H1 (cell line): ENCODE measurements at regions not wholly inside any gene's neighbourhood (a gene's known extent, or its start where the extent isn't known, plus 50 kb on each side); places are given as distances from the start of the nearest gene placed in this dataset.

Experiments used
- CTCF ChIA-PET: fragments of 300-600 bp; sonication (Branson Sonifier 250); formaldehyde crosslinking; loops from one replicate; lab custom pipeline; 2021; ENCODE audit not compliant: partially characterized antibody; lab: Charles Lee
- POLR2A ChIA-PET: fragments of 300-600 bp; sonication (Branson Sonifier 250); formaldehyde crosslinking; loops from one replicate; lab custom pipeline; 2021; ENCODE audit warnings: inconsistent platforms; ENCODE audit not compliant: partially characterized antibody; lab: Charles Lee
- DNase-seq, 2 experiments: peaks; one replicate each; pipeline versions ENCODE4 v3.0.0 to v3.0.0-alpha.2; 2010 to 2022; ENCODE audit warnings: low spot score in 2 of 2, low read depth in 1 of 2, mixed read lengths in 1 of 2
- FAIRE-seq: peaks from 2 replicates; lab custom pipeline; 2011; peaks lifted over from hg19 to GRCh38; lab: Jason Lieb, UNC
- H2AFZ ChIP-seq: 2 replicates; pipeline ENCODE4 v1.8.1; 2012; ENCODE audit warnings: low read length, inconsistent platforms
- H2AK5ac ChIP-seq: 2 replicates; pipeline ENCODE4 v1.6.1; 2013; ENCODE audit warnings: low read depth, low read length
- H2BK120ac ChIP-seq: replicated peaks from 2 replicates; pipeline ENCODE3; 2013; ENCODE audit warnings: low read depth, low read length, inconsistent platforms
- H2BK12ac ChIP-seq: 2 replicates; pipeline ENCODE4 v1.6.1; 2013; ENCODE audit warnings: low read depth, low read length
- H2BK15ac ChIP-seq: 2 replicates; pipeline ENCODE4 v1.6.1; 2013; ENCODE audit warnings: low read length
- H2BK20ac ChIP-seq: 2 replicates; pipeline ENCODE4 v1.6.1; 2013; ENCODE audit warnings: low read length
- H2BK5ac ChIP-seq: 2 replicates; pipeline ENCODE4 v1.6.1; 2013; ENCODE audit warnings: low read depth, low read length
- H3K14ac ChIP-seq: 2 replicates; pipeline ENCODE4 v1.6.1; 2013; ENCODE audit warnings: inconsistent platforms; ENCODE audit not compliant: insufficient read length
- H3K18ac ChIP-seq: 2 replicates; pipeline ENCODE4 v1.6.1; 2013; ENCODE audit warnings: low read length; ENCODE audit errors: extremely low read depth
- H3K23ac ChIP-seq: 2 replicates; pipeline ENCODE4 v1.6.1; 2013; ENCODE audit warnings: inconsistent platforms; ENCODE audit not compliant: insufficient read length
- H3K23me2 ChIP-seq: 2 replicates; pipeline ENCODE4 v1.6.1; 2013; ENCODE audit warnings: low read depth, low read length
- H3K27ac ChIP-seq: 2 replicates; pipeline ENCODE4 v1.6.1; 2011; ENCODE audit warnings: low read depth, low read length, inconsistent platforms
- H3K27me3 ChIP-seq, 4 experiments: replicated peaks in 1 of 4; 1 replicate in 1 of 4; 2 replicates in 3 of 4; pipeline versions ENCODE4 v1.6.1 to v1.8.1; 2011 to 2013; ENCODE audit warnings: low read length in 3 of 4, mild to moderate bottlenecking in 3 of 4, inconsistent platforms in 2 of 4, mixed read lengths in 2 of 4, moderate library complexity in 1 of 4; ENCODE audit not compliant: control insufficient read depth in 3 of 4, insufficient read depth in 3 of 4; ENCODE audit errors: extremely low read depth in 1 of 4
- H3K36me3 ChIP-seq, 4 experiments: 2 replicates each; pipeline versions ENCODE4 v1.6.1 to v1.8.1; 2011 to 2013; ENCODE audit warnings: mild to moderate bottlenecking in 4 of 4, low read length in 3 of 4, moderate library complexity in 2 of 4, control low read depth in 1 of 4, inconsistent platforms in 1 of 4; ENCODE audit not compliant: insufficient read depth in 4 of 4, control insufficient read depth in 2 of 4
- H3K4ac ChIP-seq: replicated peaks from 2 replicates; pipeline ENCODE3; 2013; ENCODE audit warnings: low read length, low read depth, mixed read lengths, inconsistent platforms; ENCODE audit not compliant: insufficient read length
- H3K4me1 ChIP-seq, 4 experiments: replicated peaks in 1 of 4; 1 replicate in 1 of 4; 2 replicates in 3 of 4; pipeline versions ENCODE4 v1.6.1 to v1.8.1; 2011 to 2013; ENCODE audit warnings: low read length in 3 of 4, inconsistent platforms in 2 of 4, mixed read lengths in 1 of 4; ENCODE audit not compliant: insufficient read depth in 4 of 4, control insufficient read depth in 3 of 4
- H3K4me2 ChIP-seq, 2 experiments: 2 replicates each; pipeline versions ENCODE4 v1.6.1 to v1.8.1; 2011 to 2013; ENCODE audit warnings: low read depth in 2 of 2, low read length in 2 of 2, control low read depth in 1 of 2, inconsistent platforms in 1 of 2, mild to moderate bottlenecking in 1 of 2; ENCODE audit not compliant: insufficient read depth in 1 of 2
- H3K4me3 ChIP-seq, 4 experiments: fragments of 200-600, 300-600 bp in 1 of 4; sonication (generic), shearing (Covaris generic), sonication (Bioruptor Twin) in 1 of 4; 2 replicates each; pipeline versions ENCODE4 v1.5.1 to v1.8.1; 2011 to 2016; ENCODE audit warnings: low read length in 4 of 4, low read depth in 3 of 4, control low read depth in 2 of 4, inconsistent platforms in 2 of 4, mild to moderate bottlenecking in 2 of 4, mixed read lengths in 1 of 4, moderate library complexity in 1 of 4; ENCODE audit not compliant: insufficient read depth in 2 of 4; ENCODE audit errors: extremely low read depth in 1 of 4
- H3K56ac ChIP-seq: replicated peaks from 2 replicates; pipeline ENCODE3; 2013; ENCODE audit warnings: low read depth, mild to moderate bottlenecking, mixed read lengths, low read length, inconsistent platforms; ENCODE audit not compliant: insufficient read length
- H3K79me1 ChIP-seq: 2 replicates; pipeline ENCODE4 v1.6.1; 2013; ENCODE audit warnings: low read depth, low read length, control low read depth
- H3K79me2 ChIP-seq, 2 experiments: 2 replicates each; pipeline versions ENCODE4 v1.6.1 to v1.8.1; 2012 to 2013; ENCODE audit warnings: low read length in 2 of 2, mild to moderate bottlenecking in 2 of 2, inconsistent platforms in 1 of 2; ENCODE audit not compliant: insufficient read depth in 2 of 2, control insufficient read depth in 1 of 2
- H3K9ac ChIP-seq, 4 experiments: replicated peaks in 1 of 4; 1 replicate in 1 of 4; 2 replicates in 3 of 4; pipeline versions ENCODE4 v1.6.1 to v1.8.1; 2011 to 2013; ENCODE audit warnings: low read depth in 3 of 4, low read length in 3 of 4, control low read depth in 2 of 4, mild to moderate bottlenecking in 2 of 4, moderate library complexity in 2 of 4, inconsistent platforms in 1 of 4; ENCODE audit errors: extremely low read depth in 1 of 4
- H3K9me3 ChIP-seq, 2 experiments: 2 replicates each; pipeline versions ENCODE4 v1.6.1 to v1.8.1; 2012 to 2013; ENCODE audit warnings: mild to moderate bottlenecking in 2 of 2, moderate library complexity in 2 of 2, control low read depth in 1 of 2, inconsistent platforms in 1 of 2, low read depth in 1 of 2, low read length in 1 of 2, mixed read lengths in 1 of 2; ENCODE audit not compliant: insufficient read depth in 2 of 2
- H4K20me1 ChIP-seq, 2 experiments: replicated peaks in 1 of 2; 2 replicates each; pipeline versions ENCODE3 to v1.8.1; 2011 to 2013; ENCODE audit warnings: inconsistent platforms in 2 of 2, low read length in 2 of 2, mild to moderate bottlenecking in 1 of 2; ENCODE audit not compliant: insufficient read depth in 2 of 2, control insufficient read depth in 1 of 2
- H4K5ac ChIP-seq: 2 replicates; pipeline ENCODE4 v1.6.1; 2013; ENCODE audit warnings: low read length, low read depth, mixed read lengths, inconsistent platforms; ENCODE audit not compliant: insufficient read length
- H4K8ac ChIP-seq: 2 replicates; pipeline ENCODE4 v1.8.0; 2013; ENCODE audit warnings: mild to moderate bottlenecking, moderate library complexity, low read length, inconsistent platforms; ENCODE audit not compliant: insufficient read depth; ENCODE audit errors: extremely low read depth
- H4K91ac ChIP-seq: replicated peaks from 2 replicates; pipeline ENCODE3; 2013; ENCODE audit warnings: low read length, mixed read lengths, inconsistent platforms; ENCODE audit not compliant: insufficient read length
- ASH2L ChIP-seq: fragments of 200-600, 300-600 bp; sonication (generic); IDR thresholded peaks from one replicate; pipeline ENCODE4 v1.7.1; 2017; ENCODE audit warnings: low read length
- CBX8 ChIP-seq: fragments of 300-800, 300-1000 bp; sonication (generic); IDR thresholded peaks from 2 replicates; pipeline ENCODE4 v1.7.1; 2016; ENCODE audit warnings: low read depth, low read length, borderline replicate concordance
- CHD2 ChIP-seq: IDR thresholded peaks from 2 replicates; pipeline ENCODE4 v1.6.1; 2012; ENCODE audit warnings: low read length, improper control_type of control experiment
- HDAC6 ChIP-seq: IDR thresholded peaks from one replicate; pipeline ENCODE4 v1.7.1; 2012; ENCODE audit warnings: low read depth, mild to moderate bottlenecking, inconsistent platforms, low read length, moderate library complexity
- JUND ChIP-seq: IDR thresholded peaks from 2 replicates; pipeline ENCODE4 v1.6.1; 2011; ENCODE audit warnings: mild to moderate bottlenecking, improper control_type of control experiment, low read length
- RNF2 ChIP-seq: fragments of 200-900, 300-1000 bp; sonication (generic); IDR thresholded peaks from 2 replicates; pipeline ENCODE4 v1.7.1; 2016; ENCODE audit warnings: borderline replicate concordance, low read depth, mild to moderate bottlenecking, antibody characterized with exemption, low read length; ENCODE audit not compliant: poor library complexity, severe bottlenecking; ENCODE audit errors: missing control alignments
- SP4 ChIP-seq: IDR thresholded peaks from 2 replicates; pipeline ENCODE4 v1.6.1; 2012; ENCODE audit warnings: low read length, inconsistent platforms
- WGBS, 2 experiments: shearing (Covaris generic) in 1 of 2; methylation state at CpG; one replicate each; pipeline versions ENCODE4 v1.1.6 to v1.1.7; 2013 to 2015; ENCODE audit warnings: low lambda C conversion rate in 2 of 2, mixed read lengths in 2 of 2, inconsistent platforms in 1 of 2, low coverage in 1 of 2, missing lambda C conversion rate in 1 of 2; ENCODE audit not compliant: insufficient replicate concordance in 2 of 2, insufficient coverage in 1 of 2, insufficient read length in 1 of 2; ENCODE audit errors: extremely low coverage in 1 of 2, missing lambda C conversion rate in 1 of 2; 5-methylcytosine and 5-hydroxymethylcytosine counted together
- TF ChIP-seq, protein P1 (sequence below): IDR thresholded peaks from 2 replicates; pipeline ENCODE4 v1.6.1; 2012; ENCODE audit warnings: inconsistent platforms
- TF ChIP-seq, protein P2 (sequence below), 3 experiments: IDR thresholded peaks; 1 replicate in 2 of 3; 2 replicates in 1 of 3; pipeline versions ENCODE4 v1.5.1 to v1.6.1; 2011; ENCODE audit warnings: low read length in 3 of 3, mild to moderate bottlenecking in 3 of 3, inconsistent platforms in 2 of 3, low read depth in 1 of 3, moderate library complexity in 1 of 3; ENCODE audit not compliant: insufficient read depth in 1 of 3; ENCODE audit errors: control extremely low read depth in 1 of 3

DNA sequence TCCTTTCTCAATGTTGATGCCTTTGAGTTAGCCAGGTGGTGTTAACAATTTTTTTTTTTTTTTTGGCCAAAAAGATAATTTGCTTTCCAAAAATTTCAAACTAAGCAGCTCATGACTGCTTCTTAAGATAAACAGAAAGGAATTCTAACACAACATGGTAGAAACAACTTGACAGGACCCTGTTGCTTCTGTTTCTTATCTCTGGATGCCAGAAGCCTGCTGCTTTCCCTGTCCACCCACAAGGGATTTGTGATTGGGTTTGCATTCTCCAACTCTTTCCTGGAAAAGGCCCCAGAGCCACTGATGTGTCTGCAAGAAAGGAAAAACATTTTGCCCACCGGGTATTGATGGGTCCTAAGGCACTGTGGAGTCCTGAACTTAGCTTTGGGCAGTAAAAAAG lies 217.2 kb upstream of the PKDCC start:
- no peaks in the 10 kb centered on the region; a peak in 1 of 7 replicates for H3K27me3 ChIP-seq
- no peaks in the 10 kb centered on the region for H3K36me3 ChIP-seq
- H2AK5ac ChIP-seq: no peak overlapping the region
- no peak overlapping the region for H2BK5ac ChIP-seq
- no peak overlapping the region for H3K23ac ChIP-seq
- CTCF ChIA-PET: interaction anchor here (0.6 kb wide), 1 partner anchor 244 kb away, joined by 3 read pairs; no protein-coding TSS in a partner anchor
- no peak overlapping the region for H3K4me3 ChIP-seq
- H3K4me2 ChIP-seq: no peak overlapping the region
- no peak overlapping the region for H2BK20ac ChIP-seq
- no peak overlapping the region for H4K8ac ChIP-seq
- FAIRE-seq (no peak), DNase-seq (no peak)
- no peak overlapping the region for H2BK12ac ChIP-seq
- H3K56ac ChIP-seq: no peak overlapping the region
- H2AFZ ChIP-seq: no peak overlapping the region
- H3K79me1 ChIP-seq: no peaks in the 10 kb centered on the region
- no peak overlapping the region for H3K14ac ChIP-seq
- no peaks in the 10 kb centered on the region for H3K79me2 ChIP-seq
- 88% methylated on average over 1 of the region's 1 CpG; no CpG with 5 or more reads in 1 of the 2 experiments for WGBS, 2 experiments
- H3K9me3 ChIP-seq: no peaks in the 10 kb centered on the region
- no peak overlapping the region for H3K4ac ChIP-seq
- no peak overlapping the region for H4K5ac ChIP-seq
- no peaks in the 10 kb centered on the region; the same call in 1 of the 2 replicates for H3K23me2 ChIP-seq
- H2BK15ac ChIP-seq: no peak overlapping the region
- H3K4me1 ChIP-seq: no peaks in the 10 kb centered on the region
- H2BK120ac ChIP-seq: no peak overlapping the region
- no peak for TF ChIP-seq CHD2
- TF ChIP-seq ASH2L: no peak
- no peak for TF ChIP-seq RNF2
- no peak for TF ChIP-seq SP4
- TF ChIP-seq HDAC6: no peak
- TF ChIP-seq, protein P1, sequence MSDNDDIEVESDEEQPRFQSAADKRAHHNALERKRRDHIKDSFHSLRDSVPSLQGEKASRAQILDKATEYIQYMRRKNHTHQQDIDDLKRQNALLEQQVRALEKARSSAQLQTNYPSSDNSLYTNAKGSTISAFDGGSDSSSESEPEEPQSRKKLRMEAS: no peak
- TF ChIP-seq JUND: no peak
- TF ChIP-seq, protein P2, sequence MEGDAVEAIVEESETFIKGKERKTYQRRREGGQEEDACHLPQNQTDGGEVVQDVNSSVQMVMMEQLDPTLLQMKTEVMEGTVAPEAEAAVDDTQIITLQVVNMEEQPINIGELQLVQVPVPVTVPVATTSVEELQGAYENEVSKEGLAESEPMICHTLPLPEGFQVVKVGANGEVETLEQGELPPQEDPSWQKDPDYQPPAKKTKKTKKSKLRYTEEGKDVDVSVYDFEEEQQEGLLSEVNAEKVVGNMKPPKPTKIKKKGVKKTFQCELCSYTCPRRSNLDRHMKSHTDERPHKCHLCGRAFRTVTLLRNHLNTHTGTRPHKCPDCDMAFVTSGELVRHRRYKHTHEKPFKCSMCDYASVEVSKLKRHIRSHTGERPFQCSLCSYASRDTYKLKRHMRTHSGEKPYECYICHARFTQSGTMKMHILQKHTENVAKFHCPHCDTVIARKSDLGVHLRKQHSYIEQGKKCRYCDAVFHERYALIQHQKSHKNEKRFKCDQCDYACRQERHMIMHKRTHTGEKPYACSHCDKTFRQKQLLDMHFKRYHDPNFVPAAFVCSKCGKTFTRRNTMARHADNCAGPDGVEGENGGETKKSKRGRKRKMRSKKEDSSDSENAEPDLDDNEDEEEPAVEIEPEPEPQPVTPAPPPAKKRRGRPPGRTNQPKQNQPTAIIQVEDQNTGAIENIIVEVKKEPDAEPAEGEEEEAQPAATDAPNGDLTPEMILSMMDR (IDR thresholded peaks at IDR 0.05; ENCODE audit: control extremely low read depth in 1 of 3, insufficient read depth in 1 of 3, low read depth in 1 of 3, low read length in 3 of 3): no peak
- TF ChIP-seq CBX8: no peak
- H3K27ac ChIP-seq: no peak overlapping the region
- H4K91ac ChIP-seq: no peak overlapping the region
- H3K9ac ChIP-seq: no peak overlapping the region
- no peaks in the 10 kb centered on the region for H4K20me1 ChIP-seq
- no peak overlapping the region for H3K18ac ChIP-seq
- POLR2A ChIA-PET: no interaction called here
